B cell (primary cell): ENCODE measurements at regions not wholly inside any gene's neighbourhood (a gene's known extent, or its start where the extent isn't known, plus 50 kb on each side); places are given as distances from the start of the nearest gene placed in this dataset.
"Not testable (repeated sequence)": the region's sequence is repeated elsewhere in the genome, so short reads cannot be mapped to it uniquely, and the experiment has no call there.

ENCODE experiments used
- EZH2 ChIP-seq: IDR thresholded peaks from 2 replicates; pipeline ENCODE4 v1.6.1; 2012; ENCODE audit warnings: borderline replicate concordance, low read depth, mild to moderate bottlenecking, moderate library complexity, low read length; ENCODE audit not compliant: insufficient read depth, poor library complexity, severe bottlenecking
- TF ChIP-seq, protein P1 (sequence below): fragments of 200-600 bp; IDR thresholded peaks from one replicate; pipeline ENCODE4 v1.8.0; 2022; ENCODE audit warnings: antibody characterized with exemption, mild to moderate bottlenecking

DNA sequence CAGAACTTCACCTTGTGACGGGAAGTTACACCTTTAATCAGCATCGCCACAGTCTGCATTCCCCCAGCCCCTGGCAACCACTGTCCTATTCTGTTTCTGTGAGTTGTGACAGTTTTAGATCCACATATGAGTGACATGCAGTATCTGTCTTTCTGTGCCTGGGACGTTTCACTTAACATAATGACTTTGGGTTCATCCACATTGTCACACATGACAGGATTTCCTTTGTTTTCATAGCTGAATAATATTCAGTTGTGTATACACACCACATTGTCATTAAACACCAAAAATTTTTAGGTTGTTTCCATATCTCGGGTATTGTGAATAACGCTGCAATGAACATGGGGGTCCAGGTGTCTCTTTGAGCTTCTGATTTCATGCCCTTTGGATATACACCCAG, 62.6 kb upstream of the BDH1 start:
- TF ChIP-seq, protein P1, sequence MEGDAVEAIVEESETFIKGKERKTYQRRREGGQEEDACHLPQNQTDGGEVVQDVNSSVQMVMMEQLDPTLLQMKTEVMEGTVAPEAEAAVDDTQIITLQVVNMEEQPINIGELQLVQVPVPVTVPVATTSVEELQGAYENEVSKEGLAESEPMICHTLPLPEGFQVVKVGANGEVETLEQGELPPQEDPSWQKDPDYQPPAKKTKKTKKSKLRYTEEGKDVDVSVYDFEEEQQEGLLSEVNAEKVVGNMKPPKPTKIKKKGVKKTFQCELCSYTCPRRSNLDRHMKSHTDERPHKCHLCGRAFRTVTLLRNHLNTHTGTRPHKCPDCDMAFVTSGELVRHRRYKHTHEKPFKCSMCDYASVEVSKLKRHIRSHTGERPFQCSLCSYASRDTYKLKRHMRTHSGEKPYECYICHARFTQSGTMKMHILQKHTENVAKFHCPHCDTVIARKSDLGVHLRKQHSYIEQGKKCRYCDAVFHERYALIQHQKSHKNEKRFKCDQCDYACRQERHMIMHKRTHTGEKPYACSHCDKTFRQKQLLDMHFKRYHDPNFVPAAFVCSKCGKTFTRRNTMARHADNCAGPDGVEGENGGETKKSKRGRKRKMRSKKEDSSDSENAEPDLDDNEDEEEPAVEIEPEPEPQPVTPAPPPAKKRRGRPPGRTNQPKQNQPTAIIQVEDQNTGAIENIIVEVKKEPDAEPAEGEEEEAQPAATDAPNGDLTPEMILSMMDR, result not testable (repeated sequence)
- TF ChIP-seq EZH2, result not testable (repeated sequence)
